GM10266 (cell line): ENCODE measurements at regions not wholly inside any gene's neighbourhood (a gene's known extent, or its start where the extent isn't known, plus 50 kb on each side); places are given as distances from the start of the nearest gene placed in this dataset.

Experiments used
- DNase-seq: peaks from one replicate; pipeline ENCODE4 v3.0.0; 2012; ENCODE audit errors: extremely low spot score
- TF ChIP-seq, protein P1 (sequence below): IDR thresholded peaks from 2 replicates; pipeline ENCODE4 v1.5.1; 2012; ENCODE audit warnings: mild to moderate bottlenecking, low read depth; ENCODE audit not compliant: control insufficient read depth, insufficient read depth; ENCODE audit errors: missing control alignments

DNA sequence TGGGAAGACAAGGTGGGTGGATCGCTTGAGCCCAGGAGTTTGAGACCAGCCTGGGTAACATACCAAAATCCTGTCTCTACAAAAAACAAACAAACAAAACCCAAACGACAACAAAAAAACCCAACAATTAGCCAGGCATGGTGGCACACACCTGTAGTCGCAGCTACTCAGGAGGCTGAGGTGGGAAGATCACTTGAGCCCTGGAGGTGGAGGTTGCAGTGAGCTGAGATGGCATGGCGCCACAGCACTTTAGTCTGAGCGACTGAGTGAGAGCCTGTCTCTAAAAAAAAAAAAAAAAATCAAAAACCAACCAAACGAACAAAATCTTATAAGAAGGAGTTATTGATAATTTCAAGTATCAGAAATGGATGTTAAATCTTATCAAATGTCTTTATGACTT lies 114.9 kb downstream of the CDH26 start:
- TF ChIP-seq, protein P1, sequence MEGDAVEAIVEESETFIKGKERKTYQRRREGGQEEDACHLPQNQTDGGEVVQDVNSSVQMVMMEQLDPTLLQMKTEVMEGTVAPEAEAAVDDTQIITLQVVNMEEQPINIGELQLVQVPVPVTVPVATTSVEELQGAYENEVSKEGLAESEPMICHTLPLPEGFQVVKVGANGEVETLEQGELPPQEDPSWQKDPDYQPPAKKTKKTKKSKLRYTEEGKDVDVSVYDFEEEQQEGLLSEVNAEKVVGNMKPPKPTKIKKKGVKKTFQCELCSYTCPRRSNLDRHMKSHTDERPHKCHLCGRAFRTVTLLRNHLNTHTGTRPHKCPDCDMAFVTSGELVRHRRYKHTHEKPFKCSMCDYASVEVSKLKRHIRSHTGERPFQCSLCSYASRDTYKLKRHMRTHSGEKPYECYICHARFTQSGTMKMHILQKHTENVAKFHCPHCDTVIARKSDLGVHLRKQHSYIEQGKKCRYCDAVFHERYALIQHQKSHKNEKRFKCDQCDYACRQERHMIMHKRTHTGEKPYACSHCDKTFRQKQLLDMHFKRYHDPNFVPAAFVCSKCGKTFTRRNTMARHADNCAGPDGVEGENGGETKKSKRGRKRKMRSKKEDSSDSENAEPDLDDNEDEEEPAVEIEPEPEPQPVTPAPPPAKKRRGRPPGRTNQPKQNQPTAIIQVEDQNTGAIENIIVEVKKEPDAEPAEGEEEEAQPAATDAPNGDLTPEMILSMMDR: no peak
- no peak for DNase-seq

DNA sequence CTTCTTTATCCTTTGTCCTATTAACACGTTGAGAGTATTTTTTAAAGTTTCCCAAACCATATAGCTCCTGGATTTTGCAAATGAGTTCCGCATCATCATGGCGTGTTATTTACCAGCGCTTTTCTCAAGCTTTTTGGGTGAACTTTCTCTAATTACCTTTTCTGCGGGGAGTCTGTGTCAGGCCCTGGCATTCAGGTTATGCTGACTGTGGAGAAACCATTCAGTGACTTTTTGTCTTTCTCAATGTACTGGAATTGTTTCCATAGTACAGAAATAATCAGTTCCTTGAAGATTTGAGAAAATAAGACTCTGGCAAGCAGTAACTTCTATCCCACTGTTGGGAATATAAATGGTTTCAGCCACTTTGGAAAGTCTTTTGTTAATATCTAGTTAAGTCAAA lies 115.3 kb downstream of the CDH26 start:
- no peak for DNase-seq
- TF ChIP-seq, protein P1: no peak

DNA sequence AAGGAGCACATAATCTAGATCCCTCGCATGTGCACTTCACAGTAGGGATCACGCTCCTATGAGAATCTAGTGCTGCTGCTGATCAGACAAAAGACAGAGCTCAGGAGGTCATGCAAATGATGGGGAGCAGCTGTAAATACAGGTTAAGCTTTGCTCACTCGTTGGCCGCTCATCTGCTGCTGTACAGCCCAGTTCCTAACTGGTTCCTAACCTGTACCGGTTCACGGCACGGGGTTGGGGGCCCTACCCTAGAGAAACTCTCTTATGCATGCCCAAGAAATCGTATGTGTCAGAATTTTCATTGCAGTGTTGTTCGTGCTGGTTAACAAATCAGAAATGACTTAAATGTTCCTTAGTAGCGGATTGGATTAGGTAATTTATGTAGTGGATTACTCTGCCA lies 116.1 kb downstream of the CDH26 start:
- DNase-seq: no peak
- TF ChIP-seq, protein P1: no peak

DNA sequence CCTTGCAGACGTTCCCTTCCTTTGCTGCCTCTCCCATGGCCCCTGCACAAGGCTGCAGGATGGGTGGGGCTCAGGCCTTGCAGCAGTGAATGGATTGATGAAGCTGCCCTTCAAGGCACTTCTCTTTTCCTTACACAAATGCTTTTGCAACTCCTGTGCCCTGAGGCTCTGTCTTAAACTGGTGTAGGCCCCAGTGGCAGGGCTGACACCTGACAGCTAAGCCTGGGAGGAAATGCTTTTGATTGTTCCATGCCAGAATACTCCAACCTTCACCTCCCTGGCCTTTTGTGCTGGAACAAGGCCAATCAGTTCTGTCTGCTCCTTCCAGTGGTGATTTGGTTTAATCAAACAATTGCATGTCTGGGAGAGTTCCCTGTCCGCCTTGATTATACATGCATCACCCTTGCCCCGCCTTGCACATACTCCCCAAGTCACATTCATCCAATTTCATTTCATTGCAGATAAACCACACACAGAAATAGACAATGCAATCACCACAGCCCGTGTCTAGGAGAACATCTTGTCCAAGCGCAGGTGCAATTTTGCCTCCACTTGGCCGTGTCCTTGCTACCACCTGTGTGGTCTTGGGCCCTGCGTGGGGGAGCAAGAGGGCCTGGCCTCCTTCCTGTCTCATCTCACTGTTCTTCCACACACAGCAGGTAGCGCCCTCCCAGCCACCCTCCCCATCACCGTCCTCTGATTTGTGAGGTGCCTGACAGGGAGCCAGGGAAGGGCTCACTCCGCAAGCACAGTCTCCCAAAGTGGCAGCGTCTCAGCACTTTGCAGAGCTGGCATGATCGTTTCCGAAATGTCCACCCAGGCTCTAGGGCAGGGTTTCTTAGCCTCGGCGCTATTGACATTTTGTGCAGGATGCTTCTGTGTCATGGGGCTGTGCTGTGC lies 120.4 kb downstream of the CDH26 start:
- TF ChIP-seq, protein P1: no peak
- DNase-seq: no peak

DNA sequence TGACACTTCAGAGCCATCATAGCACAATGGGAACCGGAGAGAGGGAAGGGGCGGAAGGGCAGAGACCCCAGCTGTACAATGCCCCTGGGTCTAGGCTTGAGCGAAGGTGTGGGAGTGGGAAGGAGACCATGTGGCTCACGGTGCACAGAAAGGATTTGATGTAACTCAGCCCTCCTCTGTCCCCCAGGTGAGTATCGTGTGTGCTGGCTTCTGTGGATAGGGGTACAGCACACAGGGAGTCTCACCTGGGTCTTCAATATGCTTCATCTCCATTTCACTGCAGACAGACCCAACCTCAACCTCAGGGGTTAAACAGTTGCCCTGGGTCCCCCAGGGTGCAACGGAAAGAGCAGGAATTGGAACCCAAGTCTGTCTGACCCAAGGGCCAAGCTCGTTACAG lies 122.2 kb downstream of the CDH26 start:
- DNase-seq: no peak
- TF ChIP-seq, protein P1: no peak

DNA sequence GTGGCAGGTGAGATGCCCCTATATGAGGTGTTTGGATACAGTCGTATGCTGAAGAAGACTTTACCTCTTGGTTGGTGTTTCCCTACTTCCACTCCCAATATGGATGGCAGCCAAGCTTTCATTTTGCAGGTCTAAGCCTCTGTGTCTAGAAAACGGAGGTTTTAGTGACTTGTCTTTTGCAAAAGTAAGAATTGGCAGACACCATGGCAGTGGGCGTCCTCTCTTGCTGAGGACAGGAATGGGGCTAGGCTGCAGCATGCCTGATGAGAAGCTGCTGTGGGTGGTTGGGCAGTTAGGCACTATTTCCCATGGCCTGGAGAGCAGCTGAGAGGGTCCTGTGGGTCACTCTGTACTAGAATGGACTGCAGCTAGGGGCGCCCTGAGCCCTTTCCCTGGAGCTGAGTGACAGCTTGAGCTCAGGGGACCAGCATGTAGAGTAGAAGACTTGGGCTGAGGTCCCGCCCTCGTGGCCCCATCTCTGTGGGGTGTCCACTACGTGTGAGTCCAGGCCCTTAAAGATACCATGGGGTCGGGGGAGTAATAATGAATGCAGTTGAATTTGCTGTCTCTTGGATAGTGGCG lies 127.4 kb downstream of the CDH26 start:
- no peak for DNase-seq
- TF ChIP-seq, protein P1: no peak
